Activated T-cell treated with anti-CD3 and anti-CD28 coated beads, Interleukin-2, amount 50 U/mL, for 24 hours (primary cell): ENCODE measurements at regions not wholly inside any gene's neighbourhood (a gene's known extent, or its start where the extent isn't known, plus 50 kb on each side); places are given as distances from the start of the nearest gene placed in this dataset.

Experiments
- DNase-seq: peaks from one replicate; pipeline ENCODE4 v3.0.0-alpha.2; 2020
- H3K27ac Mint-ChIP-seq: 2 replicates; pipeline ENCODE4 v1.8.0; 2020; ENCODE audit warnings: mild to moderate bottlenecking, mixed read lengths
- H3K27me3 Mint-ChIP-seq: 2 replicates; pipeline ENCODE4 v1.8.0; 2020; ENCODE audit warnings: mixed read lengths
- H3K36me3 Mint-ChIP-seq: 2 replicates; pipeline ENCODE4 v1.8.0; 2020; ENCODE audit warnings: low read depth, mixed read lengths
- H3K4me1 Mint-ChIP-seq: 2 replicates; pipeline ENCODE4 v1.8.0; 2020; ENCODE audit warnings: low read depth, mixed read lengths
- H3K4me3 Mint-ChIP-seq: 2 replicates; pipeline ENCODE4 v1.8.0; 2020; ENCODE audit warnings: mild to moderate bottlenecking, moderate library complexity, mixed read lengths
- H3K9me3 Mint-ChIP-seq: 2 replicates; pipeline ENCODE4 v1.8.0; 2020; ENCODE audit warnings: mixed read lengths

- no peaks in the 10 kb centered on the region for H3K4me1 Mint-ChIP-seq
- no peaks in the 10 kb centered on the region for H3K27me3 Mint-ChIP-seq
- no peaks in the 10 kb centered on the region for H3K36me3 Mint-ChIP-seq
- H3K9me3 Mint-ChIP-seq, result peaks cover 13% of the 10 kb centered on the region
- no peak overlapping the region for H3K27ac Mint-ChIP-seq
- H3K4me3 Mint-ChIP-seq, result no peak overlapping the region
- DNase-seq, result no peak
Measured at GRCh38 chr7:120014925-120015465, 258.0 kb upstream of the KCND2 start.

- Mint-ChIP-seq H3K27me3 (no peaks in the 10 kb centered on the region), H3K36me3 (no peaks in the 10 kb centered on the region), H3K4me1 (no peaks in the 10 kb centered on the region), H3K27ac (no peak overlapping the region), H3K9me3 (peaks cover 2% of the 10 kb centered on the region), H3K4me3 (no peak overlapping the region)
- no peak for DNase-seq
Measured at GRCh38 chr7:120021085-120021484, 251.9 kb upstream of the KCND2 start.

GRCh38 chr7:120023494-120024167 is 249.3 kb upstream of the KCND2 start:
- Mint-ChIP-seq H3K36me3 (no peaks in the 10 kb centered on the region), H3K27ac (no peak overlapping the region), H3K9me3 (peaks cover 2% of the 10 kb centered on the region), H3K27me3 (no peaks in the 10 kb centered on the region), H3K4me1 (no peaks in the 10 kb centered on the region), H3K4me3 (no peak overlapping the region)
- DNase-seq, result no peak

- Mint-ChIP-seq H3K9me3 (no peaks in the 10 kb centered on the region), H3K27me3 (no peaks in the 10 kb centered on the region), H3K4me1 (no peaks in the 10 kb centered on the region), H3K27ac (no peak overlapping the region), H3K36me3 (no peaks in the 10 kb centered on the region), H3K4me3 (no peak overlapping the region)
- DNase-seq, result no peak
Measured at GRCh38 chr7:120028636-120029035, 244.3 kb upstream of the KCND2 start.

- Mint-ChIP-seq H3K4me3 (no peak overlapping the region), H3K4me1 (no peaks in the 10 kb centered on the region), H3K36me3 (no peaks in the 10 kb centered on the region), H3K9me3 (peaks cover 3% of the 10 kb centered on the region), H3K27ac (no peak overlapping the region), H3K27me3 (no peaks in the 10 kb centered on the region)
- no peak for DNase-seq
Measured at GRCh38 chr7:120030876-120031275, 242.1 kb upstream of the KCND2 start.

- H3K27ac Mint-ChIP-seq, result no peak overlapping the region
Measured at GRCh38 chr7:120033114-120033513, 239.9 kb upstream of the KCND2 start.

GRCh38 chr7:120039138-120039537 is 233.8 kb upstream of the KCND2 start:
- no peak for DNase-seq
- Mint-ChIP-seq H3K4me1 (no peaks in the 10 kb centered on the region), H3K4me3 (no peak overlapping the region), H3K36me3 (no peaks in the 10 kb centered on the region), H3K27ac (no peak overlapping the region), H3K27me3 (no peaks in the 10 kb centered on the region), H3K9me3 (peaks cover 29% of the 10 kb centered on the region)

More at GRCh38 chr7:120033114-120033513, 239.9 kb upstream of the KCND2 start:
- Mint-ChIP-seq H3K27me3 (no peaks in the 10 kb centered on the region), H3K9me3 (peaks cover 11% of the 10 kb centered on the region), H3K4me1 (no peaks in the 10 kb centered on the region), H3K36me3 (no peaks in the 10 kb centered on the region), H3K4me3 (no peak overlapping the region)
- DNase-seq, result no peak

GRCh38 chr7:120041798-120042197 is 231.2 kb upstream of the KCND2 start:
- H3K27me3 Mint-ChIP-seq, result no peaks in the 10 kb centered on the region
- H3K4me1 Mint-ChIP-seq, result no peaks in the 10 kb centered on the region
- H3K9me3 Mint-ChIP-seq, result peaks cover 22% of the 10 kb centered on the region
- H3K4me3 Mint-ChIP-seq, result no peak overlapping the region
- no peak overlapping the region for H3K27ac Mint-ChIP-seq
- DNase-seq, result no peak
- H3K36me3 Mint-ChIP-seq, result no peaks in the 10 kb centered on the region

GRCh38 chr7:120043250-120043649 is 229.7 kb upstream of the KCND2 start:
- Mint-ChIP-seq H3K4me1 (no peaks in the 10 kb centered on the region), H3K27me3 (no peaks in the 10 kb centered on the region), H3K9me3 (peaks cover 18% of the 10 kb centered on the region)

GRCh38 chr7:120052884-120053382 is 220.0 kb upstream of the KCND2 start:
- DNase-seq, result no peak
- H3K27me3 Mint-ChIP-seq, result no peaks in the 10 kb centered on the region
- no peaks in the 10 kb centered on the region for H3K4me1 Mint-ChIP-seq
- H3K4me3 Mint-ChIP-seq, result no peak overlapping the region
- H3K27ac Mint-ChIP-seq, result no peak overlapping the region
- peaks cover 7% of the 10 kb centered on the region for H3K9me3 Mint-ChIP-seq
- no peaks in the 10 kb centered on the region for H3K36me3 Mint-ChIP-seq

More at GRCh38 chr7:120043250-120043649, 229.7 kb upstream of the KCND2 start:
- Mint-ChIP-seq H3K27ac (no peak overlapping the region), H3K4me3 (no peak overlapping the region), H3K36me3 (no peaks in the 10 kb centered on the region)
- DNase-seq, result no peak

GRCh38 chr7:120053390-120053961 is 219.5 kb upstream of the KCND2 start:
- DNase-seq, result no peak
- Mint-ChIP-seq H3K4me1 (no peaks in the 10 kb centered on the region), H3K36me3 (no peaks in the 10 kb centered on the region), H3K9me3 (peaks cover 7% of the 10 kb centered on the region), H3K27ac (no peak overlapping the region), H3K4me3 (no peak overlapping the region), H3K27me3 (no peaks in the 10 kb centered on the region)

- Mint-ChIP-seq H3K4me1 (no peaks in the 10 kb centered on the region), H3K27me3 (no peaks in the 10 kb centered on the region), H3K4me3 (no peak overlapping the region), H3K36me3 (no peaks in the 10 kb centered on the region), H3K9me3 (peaks cover 7% of the 10 kb centered on the region), H3K27ac (no peak overlapping the region)
- no peak for DNase-seq
Measured at GRCh38 chr7:120054376-120055100, 218.4 kb upstream of the KCND2 start.

- H3K36me3 Mint-ChIP-seq, result no peaks in the 10 kb centered on the region
- peaks cover 7% of the 10 kb centered on the region for H3K9me3 Mint-ChIP-seq
- H3K4me1 Mint-ChIP-seq, result no peaks in the 10 kb centered on the region
- no peak overlapping the region for H3K4me3 Mint-ChIP-seq
- no peaks in the 10 kb centered on the region for H3K27me3 Mint-ChIP-seq
- no peak for DNase-seq
- no peak overlapping the region for H3K27ac Mint-ChIP-seq
Measured at GRCh38 chr7:120055300-120055699, 217.7 kb upstream of the KCND2 start.

GRCh38 chr7:120056227-120056626 is 216.7 kb upstream of the KCND2 start:
- Mint-ChIP-seq H3K36me3 (no peaks in the 10 kb centered on the region), H3K27me3 (no peaks in the 10 kb centered on the region), H3K4me3 (no peak overlapping the region), H3K27ac (no peak overlapping the region), H3K4me1 (no peaks in the 10 kb centered on the region), H3K9me3 (peaks cover 7% of the 10 kb centered on the region)
- DNase-seq, result no peak

- no peaks in the 10 kb centered on the region for H3K36me3 Mint-ChIP-seq
- H3K27ac Mint-ChIP-seq, result no peak overlapping the region
- no peak for DNase-seq
- H3K4me1 Mint-ChIP-seq, result no peaks in the 10 kb centered on the region
- peaks cover 6% of the 10 kb centered on the region for H3K9me3 Mint-ChIP-seq
- no peaks in the 10 kb centered on the region for H3K27me3 Mint-ChIP-seq
- H3K4me3 Mint-ChIP-seq, result no peak overlapping the region
Measured at GRCh38 chr7:120059641-120060040, 213.3 kb upstream of the KCND2 start.
